IMR-90 (cell line): ENCODE measurements at regions not wholly inside any gene's neighbourhood (a gene's known extent, or its start where the extent isn't known, plus 50 kb on each side); places are given as distances from the start of the nearest gene placed in this dataset.

ENCODE experiments used
- ATAC-seq: fragments of 200-7000 bp; cut with Tn5 transposase; 2 replicates; pipeline ENCODE4 v1.9.1; 2020; ENCODE audit warnings: low read depth, mild to moderate bottlenecking, moderate library complexity
- BruUV-seq: library from RNA; stranded (reverse); fragments of 400-500 nt; replicated peaks from 2 replicates; lab custom pipeline; 2021; lab: Mats Ljungman, UMichigan
- CTCF ChIA-PET: fragments of 300-600 bp; formaldehyde crosslinking; extraction: SDS; loops from one replicate; lab custom pipeline; 2021; ENCODE audit warnings: antibody characterized with exemption; lab: Yijun Ruan, JAX
- POLR2A ChIA-PET: fragments of 300-600 bp; sonication (Branson Sonifier 250); formaldehyde crosslinking; loops from one replicate; lab custom pipeline; 2022; ENCODE audit warnings: antibody characterized with exemption; ENCODE audit not compliant: unreplicated experiment; lab: Charles Lee
- DNase-seq: peaks from one replicate; pipeline ENCODE4 v3.0.0; 2013
- H2AFZ ChIP-seq: replicated peaks from 2 replicates; pipeline ENCODE3; 2013; ENCODE audit warnings: low read length, mild to moderate bottlenecking; ENCODE audit not compliant: poor library complexity
- H2AK5ac ChIP-seq: 2 replicates; pipeline ENCODE4 v1.6.1; 2013; ENCODE audit warnings: low read depth, low read length, inconsistent platforms
- H2AK9ac ChIP-seq: replicated peaks from 2 replicates; pipeline ENCODE3; 2013; ENCODE audit warnings: mild to moderate bottlenecking, low read depth, low read length, moderate library complexity; ENCODE audit not compliant: poor library complexity
- H2BK120ac ChIP-seq: 2 replicates; pipeline ENCODE4 v1.6.1; 2013; ENCODE audit warnings: low read depth, low read length, inconsistent platforms
- H2BK15ac ChIP-seq: 3 replicates; pipeline ENCODE4 v1.6.1; 2013; ENCODE audit warnings: low read depth, low read length, inconsistent platforms
- H2BK20ac ChIP-seq: 2 replicates; pipeline ENCODE4 v1.6.1; 2013; ENCODE audit warnings: low read depth, mild to moderate bottlenecking, inconsistent platforms, low read length, moderate library complexity
- H2BK5ac ChIP-seq: 2 replicates; pipeline ENCODE4 v1.6.1; 2013; ENCODE audit warnings: mild to moderate bottlenecking, low read depth, low read length, inconsistent platforms; ENCODE audit not compliant: poor library complexity, severe bottlenecking
- H3K14ac ChIP-seq: replicated peaks from 2 replicates; pipeline ENCODE4 v1.6.1; 2013; ENCODE audit warnings: low read depth, low read length, inconsistent platforms
- H3K18ac ChIP-seq: 2 replicates; pipeline ENCODE4 v1.6.1; 2013; ENCODE audit warnings: low read depth, low read length, control low read depth
- H3K23ac ChIP-seq: 2 replicates; pipeline ENCODE4 v1.6.1; 2013; ENCODE audit warnings: low read depth, low read length, inconsistent platforms
- H3K27ac ChIP-seq: 2 replicates; pipeline ENCODE4 v1.5.1; 2013; ENCODE audit warnings: mild to moderate bottlenecking, control low read depth, low read length; ENCODE audit not compliant: insufficient read depth
- H3K27me3 ChIP-seq: 2 replicates; pipeline ENCODE4 v1.6.1; 2013; ENCODE audit warnings: low read length; ENCODE audit not compliant: control insufficient read depth, insufficient read depth
- H3K36me3 ChIP-seq: 2 replicates; pipeline ENCODE4 v1.6.1; 2013; ENCODE audit warnings: low read length, mixed read lengths; ENCODE audit not compliant: control insufficient read depth, insufficient read depth
- H3K4ac ChIP-seq: 2 replicates; pipeline ENCODE4 v1.6.1; 2013; ENCODE audit warnings: low read depth, low read length, inconsistent platforms
- H3K4me1 ChIP-seq: 2 replicates; pipeline ENCODE4 v1.6.1; 2013; ENCODE audit warnings: low read length, mixed read lengths; ENCODE audit not compliant: control insufficient read depth, insufficient read depth
- H3K4me2 ChIP-seq: 2 replicates; pipeline ENCODE4 v1.6.1; 2013; ENCODE audit warnings: low read depth, mild to moderate bottlenecking, control low read depth, low read length, moderate library complexity
- H3K4me3 ChIP-seq: 2 replicates; pipeline ENCODE4 v1.5.1; 2013; ENCODE audit warnings: low read depth, mild to moderate bottlenecking, control low read depth, low read length, moderate library complexity; ENCODE audit not compliant: insufficient read depth
- H3K56ac ChIP-seq: 2 replicates; pipeline ENCODE4 v1.6.1; 2013; ENCODE audit warnings: low read length, inconsistent platforms; ENCODE audit not compliant: insufficient read depth; ENCODE audit errors: extremely low read depth
- H3K79me1 ChIP-seq, 2 experiments: 2 replicates each; pipeline ENCODE4 v1.6.1; 2013; ENCODE audit warnings: low read length in 2 of 2, inconsistent platforms in 1 of 2, low read depth in 1 of 2
- H3K9ac ChIP-seq: 2 replicates; pipeline ENCODE4 v1.6.1; 2013; ENCODE audit warnings: low read depth, low read length, control low read depth
- H3K9me1 ChIP-seq: 2 replicates; pipeline ENCODE4 v1.6.1; 2013; ENCODE audit warnings: low read length, inconsistent platforms; ENCODE audit not compliant: insufficient read depth
- H3K9me3 ChIP-seq: 2 replicates; pipeline ENCODE4 v1.6.1; 2013; ENCODE audit warnings: low read length; ENCODE audit not compliant: control insufficient read depth, insufficient read depth
- H4K20me1 ChIP-seq: 2 replicates; pipeline ENCODE4 v1.6.1; 2013; ENCODE audit warnings: low read length, inconsistent platforms; ENCODE audit not compliant: insufficient read depth
- H4K5ac ChIP-seq: 2 replicates; pipeline ENCODE4 v1.6.1; 2013; ENCODE audit warnings: mild to moderate bottlenecking, low read depth, low read length, control low read depth
- H4K8ac ChIP-seq, 2 experiments: 2 replicates each; pipeline ENCODE4 v1.6.1; 2013; ENCODE audit warnings: low read depth in 2 of 2, low read length in 2 of 2, control low read depth in 1 of 2, inconsistent platforms in 1 of 2
- H4K91ac ChIP-seq: 2 replicates; pipeline ENCODE4 v1.6.1; 2013; ENCODE audit warnings: low read depth, low read length, inconsistent platforms; ENCODE audit not compliant: insufficient read depth
- CEBPB ChIP-seq: IDR thresholded peaks from 2 replicates; pipeline ENCODE4 v1.6.1; 2012; ENCODE audit warnings: low read depth, low read length, improper control_type of control experiment
- NFE2L2 ChIP-seq: fragments of 150-350 bp; IDR thresholded peaks from 2 replicates; pipeline ENCODE4 v1.6.1; 2016; ENCODE audit warnings: low read depth, mild to moderate bottlenecking, low read length
- WGBS, 2 experiments: methylation state at CpG; one replicate each; pipeline versions ENCODE4 v1.1.5 to v1.1.7; 2013; ENCODE audit warnings: missing lambda C conversion rate in 2 of 2; ENCODE audit not compliant: insufficient read length in 1 of 2; ENCODE audit errors: extremely low coverage in 2 of 2; 5-methylcytosine and 5-hydroxymethylcytosine counted together
- dilution Hi-C: fragments of 300-500 bp; cut with HindIII; formaldehyde crosslinking; loops from one replicate; pipeline ENCODE4 v1.14.3; 2018; ENCODE audit warnings: low sequenced_read_pairs; ENCODE audit not compliant: unreplicated experiment
- in situ Hi-C: fragments of 300-500 bp; cut with MboI; formaldehyde crosslinking; loops from 3 replicates; pipeline ENCODE4 v1.14.3; 2019; ENCODE audit warnings: low sequenced_read_pairs, inconsistent platforms, mixed read lengths
- intact Hi-C: fragments of 100-400 bp; cut with micrococcal nuclease; formaldehyde crosslinking; loops from 2 replicates; pipeline ENCODE4 v1.10.0; 2022

GRCh38 chr5:153018121-153018520, 472.3 kb upstream of the GRIA1 start:
- no TSS peak for BruUV-seq
- no peak overlapping the region for H3K18ac ChIP-seq
- ChIA-PET POLR2A (no interaction called here), CTCF (no interaction called here)
- intact Hi-C loops = no loop called here
- no peak overlapping the region for H2BK20ac ChIP-seq
- no peak overlapping the region for H3K4me2 ChIP-seq
- dilution Hi-C loops = no loop called here
- no peaks in the 10 kb centered on the region for H4K20me1 ChIP-seq
- in situ Hi-C loops = no loop called here
- no peaks in the 10 kb centered on the region for H3K36me3 ChIP-seq
- no peak overlapping the region for H2BK15ac ChIP-seq
- no CpG with 5 or more reads among the region's 4 CpGs for WGBS, 2 experiments
- no peak overlapping the region for H3K23ac ChIP-seq
- H2BK120ac ChIP-seq = no peak overlapping the region
- H3K27me3 ChIP-seq = no peaks in the 10 kb centered on the region
- DNase-seq (no peak), ATAC-seq (no peak)
- H2AFZ ChIP-seq = no peak overlapping the region
- H3K4me1 ChIP-seq = no peaks in the 10 kb centered on the region
- no peak overlapping the region for H3K27ac ChIP-seq
- H2AK5ac ChIP-seq = no peak overlapping the region
- H3K56ac ChIP-seq = no peak overlapping the region
- H3K9ac ChIP-seq = no peak overlapping the region
- H3K9me3 ChIP-seq = peaks cover 6% of the 10 kb centered on the region
- H3K4ac ChIP-seq = no peak overlapping the region
- H3K4me3 ChIP-seq = no peak overlapping the region
- TF ChIP-seq NFE2L2 (no peak), CEBPB (peak; percentile 62)
- H4K91ac ChIP-seq = no peak overlapping the region
- H3K79me1 ChIP-seq = no peaks in the 10 kb centered on the region
- no peaks in the 10 kb centered on the region for H3K9me1 ChIP-seq
- no peak overlapping the region for H2AK9ac ChIP-seq
- H2BK5ac ChIP-seq = no peak overlapping the region
- no peak overlapping the region for H4K5ac ChIP-seq
- no peak overlapping the region for H3K14ac ChIP-seq
- no peak overlapping the region for H4K8ac ChIP-seq
